ENCODE measurements at regions not wholly inside any gene's neighbourhood (a gene's known extent, or its start where the extent isn't known, plus 50 kb on each side); places are given as distances from the start of the nearest gene placed in this dataset.

GRCh38 chr1:196094821-196095220 is 513.4 kb downstream of the KCNT2 start:
- no peak for ATAC-seq (ENCODE audit: low read depth)
- Histone ChIP-seq H3K9me3 (ENCODE audit: severe bottlenecking) (no peaks in the 10 kb centered on the region), H3K4me3 (ENCODE audit: severe bottlenecking) (no peak overlapping the region), H3K27ac (ENCODE audit: poor library complexity, severe bottlenecking) (no peak overlapping the region), H3K36me3 (ENCODE audit: low read depth) (no peaks in the 10 kb centered on the region), H3K27me3 (ENCODE audit: insufficient read depth, poor library complexity, severe bottlenecking) (no peaks in the 10 kb centered on the region), H3K4me1 (ENCODE audit: insufficient read depth, poor library complexity, severe bottlenecking) (no peaks in the 10 kb centered on the region)
- DNase-seq (ENCODE audit: low spot score): no peak
- no peak for TF ChIP-seq CTCF (IDR thresholded peaks at IDR 0.05; ENCODE audit: poor library complexity, severe bottlenecking)

GRCh38 chr1:196091397-196092135 is 516.7 kb downstream of the KCNT2 start:
- TF ChIP-seq CTCF (IDR thresholded peaks at IDR 0.05; ENCODE audit: poor library complexity, severe bottlenecking): no peak
- no peaks in the 10 kb centered on the region for H3K36me3 ChIP-seq (ENCODE audit: low read depth)
- DNase-seq (ENCODE audit: low spot score): no peak
- no peaks in the 10 kb centered on the region for H3K27me3 ChIP-seq (ENCODE audit: insufficient read depth, poor library complexity, severe bottlenecking)
- ATAC-seq (ENCODE audit: low read depth): no peak
- H3K27ac ChIP-seq (ENCODE audit: poor library complexity, severe bottlenecking): no peak overlapping the region
- H3K4me1 ChIP-seq (ENCODE audit: insufficient read depth, poor library complexity, severe bottlenecking): no peaks in the 10 kb centered on the region
- no peaks in the 10 kb centered on the region for H3K9me3 ChIP-seq (ENCODE audit: severe bottlenecking)
- no peak overlapping the region for H3K4me3 ChIP-seq (ENCODE audit: severe bottlenecking)

GRCh38 chr1:196090226-196090625 is 518.0 kb downstream of the KCNT2 start:
- H3K27me3 ChIP-seq (ENCODE audit: insufficient read depth, poor library complexity, severe bottlenecking): no peaks in the 10 kb centered on the region
- no peak overlapping the region for H3K4me3 ChIP-seq (ENCODE audit: severe bottlenecking)
- H3K36me3 ChIP-seq (ENCODE audit: low read depth): no peaks in the 10 kb centered on the region
- no peak for ATAC-seq (ENCODE audit: low read depth)
- H3K27ac ChIP-seq (ENCODE audit: poor library complexity, severe bottlenecking): no peak overlapping the region
- H3K4me1 ChIP-seq (ENCODE audit: insufficient read depth, poor library complexity, severe bottlenecking): no peaks in the 10 kb centered on the region
- H3K9me3 ChIP-seq (ENCODE audit: severe bottlenecking): no peaks in the 10 kb centered on the region
- TF ChIP-seq CTCF (IDR thresholded peaks at IDR 0.05; ENCODE audit: poor library complexity, severe bottlenecking): no peak
- DNase-seq (ENCODE audit: low spot score): no peak

GRCh38 chr1:196088541-196088940 is 519.7 kb downstream of the KCNT2 start:
- H3K27me3 ChIP-seq (ENCODE audit: insufficient read depth, poor library complexity, severe bottlenecking): no peaks in the 10 kb centered on the region
- DNase-seq (ENCODE audit: low spot score): no peak
- H3K36me3 ChIP-seq (ENCODE audit: low read depth): no peaks in the 10 kb centered on the region
- no peak for TF ChIP-seq CTCF (IDR thresholded peaks at IDR 0.05; ENCODE audit: poor library complexity, severe bottlenecking)
- ATAC-seq (ENCODE audit: low read depth): no peak
- no peaks in the 10 kb centered on the region for H3K9me3 ChIP-seq (ENCODE audit: severe bottlenecking)
- H3K4me3 ChIP-seq (ENCODE audit: severe bottlenecking): no peak overlapping the region
- no peaks in the 10 kb centered on the region for H3K4me1 ChIP-seq (ENCODE audit: insufficient read depth, poor library complexity, severe bottlenecking)
- H3K27ac ChIP-seq (ENCODE audit: poor library complexity, severe bottlenecking): no peak overlapping the region

- DNase-seq (ENCODE audit: low spot score) (no peak), ATAC-seq (ENCODE audit: low read depth) (peak; percentile 55; the same call in 1 of the 3 replicates)
- H3K4me1 ChIP-seq (ENCODE audit: insufficient read depth, poor library complexity, severe bottlenecking): peaks cover 6% of the 10 kb centered on the region
- H3K9me3 ChIP-seq (ENCODE audit: severe bottlenecking): no peaks in the 10 kb centered on the region
- H3K27me3 ChIP-seq (ENCODE audit: insufficient read depth, poor library complexity, severe bottlenecking): no peaks in the 10 kb centered on the region
- TF ChIP-seq CTCF (IDR thresholded peaks at IDR 0.05; ENCODE audit: poor library complexity, severe bottlenecking): no peak
- H3K27ac ChIP-seq (ENCODE audit: poor library complexity, severe bottlenecking): no peak overlapping the region
- H3K4me3 ChIP-seq (ENCODE audit: severe bottlenecking): no peak overlapping the region
- H3K36me3 ChIP-seq (ENCODE audit: low read depth): no peaks in the 10 kb centered on the region
Observed at GRCh38 chr1:196078691-196079090, 529.5 kb downstream of the KCNT2 start.

Data from RWPE2 (cell line).